ENCODE measurements at regions not wholly inside any gene's neighbourhood (a gene's known extent, or its start where the extent isn't known, plus 50 kb on each side); places are given as distances from the start of the nearest gene placed in this dataset.
A peak's percentile ranks its signal among the peaks of the same experiment; 100 is the strongest.

- no peak for FAIRE-seq
- no peak for DNase-seq (ENCODE audit: low spot score)
Observed at GRCh38 chr1:82346141-82346540, 545.4 kb downstream of the ADGRL2 start.

GRCh38 chr1:82343381-82343780 is 542.6 kb downstream of the ADGRL2 start:
- DNase-seq (ENCODE audit: low spot score) (no peak), FAIRE-seq (no peak)

- no peak for FAIRE-seq
- DNase-seq (ENCODE audit: low spot score), result no peak
Observed at GRCh38 chr1:82337635-82338034, 536.9 kb downstream of the ADGRL2 start.

GRCh38 chr1:82330330-82330729 is 529.6 kb downstream of the ADGRL2 start:
- FAIRE-seq, result no peak
- DNase-seq (ENCODE audit: low spot score), result no peak

- FAIRE-seq (no peak), DNase-seq (ENCODE audit: low spot score) (no peak)
Observed at GRCh38 chr1:82329226-82329625, 528.5 kb downstream of the ADGRL2 start.

GRCh38 chr1:82323144-82323841 is 522.6 kb downstream of the ADGRL2 start:
- FAIRE-seq (no peak), DNase-seq (ENCODE audit: low spot score) (no peak)

GRCh38 chr1:82321794-82322193 is 521.1 kb downstream of the ADGRL2 start:
- DNase-seq (ENCODE audit: low spot score) (no peak), FAIRE-seq (no peak)

GRCh38 chr1:82319546-82319945 is 518.8 kb downstream of the ADGRL2 start:
- DNase-seq (ENCODE audit: low spot score) (no peak), FAIRE-seq (no peak)

GRCh38 chr1:82318921-82319320 is 518.2 kb downstream of the ADGRL2 start:
- peak; percentile 6 for DNase-seq (ENCODE audit: low spot score)
- no peak for FAIRE-seq

- DNase-seq (ENCODE audit: low spot score) (no peak), FAIRE-seq (no peak)
Observed at GRCh38 chr1:82318265-82318664, 517.5 kb downstream of the ADGRL2 start.

- FAIRE-seq, result no peak
- peak; percentile 10 for DNase-seq (ENCODE audit: low spot score)
Observed at GRCh38 chr1:82317671-82318070, 516.9 kb downstream of the ADGRL2 start.

GRCh38 chr1:82299656-82300055 is 498.9 kb downstream of the ADGRL2 start:
- FAIRE-seq, result no peak
- DNase-seq (ENCODE audit: low spot score), result no peak

GRCh38 chr1:82299056-82299455 is 498.3 kb downstream of the ADGRL2 start:
- DNase-seq (ENCODE audit: low spot score) (no peak), FAIRE-seq (no peak)

GRCh38 chr1:82297139-82297896 is 496.6 kb downstream of the ADGRL2 start:
- FAIRE-seq, result no peak
- DNase-seq (ENCODE audit: low spot score), result no peak

- FAIRE-seq, result no peak
- no peak for DNase-seq (ENCODE audit: low spot score)
Observed at GRCh38 chr1:82287556-82287955, 486.8 kb downstream of the ADGRL2 start.

GRCh38 chr1:82284213-82284612 is 483.5 kb downstream of the ADGRL2 start:
- DNase-seq (ENCODE audit: low spot score) (no peak), FAIRE-seq (no peak)

- FAIRE-seq (no peak), DNase-seq (ENCODE audit: low spot score) (no peak)
Observed at GRCh38 chr1:82279241-82279640, 478.5 kb downstream of the ADGRL2 start.

- DNase-seq (ENCODE audit: low spot score), result no peak
- FAIRE-seq, result no peak
Observed at GRCh38 chr1:82273816-82274215, 473.1 kb downstream of the ADGRL2 start.

- DNase-seq (ENCODE audit: low spot score) (peak; percentile 40), FAIRE-seq (no peak)
Observed at GRCh38 chr1:82269431-82269830, 468.7 kb downstream of the ADGRL2 start.

- FAIRE-seq (no peak), DNase-seq (ENCODE audit: low spot score) (no peak)
Observed at GRCh38 chr1:82268826-82269225, 468.1 kb downstream of the ADGRL2 start.

- no peak for FAIRE-seq
Observed at GRCh38 chr1:82266351-82266750, 465.6 kb downstream of the ADGRL2 start.

GRCh38 chr1:82265436-82265835 is 464.7 kb downstream of the ADGRL2 start:
- FAIRE-seq, result no peak

More at GRCh38 chr1:82266351-82266750, 465.6 kb downstream of the ADGRL2 start:
- no peak for DNase-seq (ENCODE audit: low spot score)

GRCh38 chr1:82264802-82265201 is 464.1 kb downstream of the ADGRL2 start:
- DNase-seq (ENCODE audit: low spot score) (no peak), FAIRE-seq (no peak)

More at GRCh38 chr1:82265436-82265835, 464.7 kb downstream of the ADGRL2 start:
- no peak for DNase-seq (ENCODE audit: low spot score)
